Activated B cell treated with CpG ODN at 0.5 μM for 24 hours (primary cell): ENCODE measurements at regions not wholly inside any gene's neighbourhood (a gene's known extent, or its start where the extent isn't known, plus 50 kb on each side); places are given as distances from the start of the nearest gene placed in this dataset.

Experiments used
- ATAC-seq: fragments of 200-7000 bp; cut with Tn5 transposase; one replicate; pipeline ENCODE4 v1.10.0; 2021; ENCODE audit warnings: low read depth, mild to moderate bottlenecking, moderate library complexity
- CTCF ChIA-PET: fragments of 350-600 bp; sonication (Branson Sonifier 250); formaldehyde crosslinking; loops from one replicate; lab custom pipeline; 2021; ENCODE audit warnings: antibody characterized with exemption; lab: Charles Lee
- POLR2A ChIA-PET: fragments of 350-600 bp; sonication (Branson Sonifier 250); formaldehyde crosslinking; loops from one replicate; lab custom pipeline; 2021; ENCODE audit warnings: antibody characterized with exemption; lab: Charles Lee
- DNase-seq: peaks from one replicate; pipeline ENCODE4 v3.0.0; 2022
- H3K27ac Mint-ChIP-seq: one replicate; pipeline ENCODE4 v1.8.0; 2020; ENCODE audit warnings: mixed read lengths
- H3K27me3 Mint-ChIP-seq: one replicate; pipeline ENCODE4 v1.8.0; 2021; ENCODE audit warnings: mixed read lengths
- H3K36me3 Mint-ChIP-seq: one replicate; pipeline ENCODE4 v1.8.0; 2021; ENCODE audit warnings: low read depth, mixed read lengths
- H3K4me1 Mint-ChIP-seq: one replicate; pipeline ENCODE4 v1.8.0; 2021; ENCODE audit warnings: mixed read lengths
- H3K4me3 Mint-ChIP-seq: one replicate; pipeline ENCODE4 v1.8.0; 2020; ENCODE audit warnings: mild to moderate bottlenecking, mixed read lengths
- H3K9me3 Mint-ChIP-seq: one replicate; pipeline ENCODE4 v1.8.0; 2020; ENCODE audit warnings: mixed read lengths
- CTCF ChIP-seq: fragments of 200-600 bp; IDR thresholded peaks from one replicate; pipeline ENCODE4 v1.8.0; 2022; ENCODE audit warnings: antibody characterized with exemption, mild to moderate bottlenecking
- intact Hi-C: fragments of 100-400 bp; cut with micrococcal nuclease; formaldehyde crosslinking; loops from one replicate; pipeline ENCODE4 v1.15.1; 2024

GRCh38 chr21:31553461-31553860, 106.0 kb upstream of the SOD1 start:
- ChIA-PET POLR2A (no interaction called here), CTCF (no interaction called here)
- no peaks in the 10 kb centered on the region for H3K36me3 Mint-ChIP-seq
- no peak overlapping the region for H3K27ac Mint-ChIP-seq
- no peak for ATAC-seq
- no peak overlapping the region for H3K4me3 Mint-ChIP-seq
- intact Hi-C loops: loop anchor here (10.0 kb wide), 1 partner anchor 221 kb away; no protein-coding TSS in a partner anchor
- TF ChIP-seq CTCF: no peak
- no peak for DNase-seq
- H3K9me3 Mint-ChIP-seq: no peaks in the 10 kb centered on the region
- peaks cover 11% of the 10 kb centered on the region for H3K4me1 Mint-ChIP-seq
- peaks cover 31% of the 10 kb centered on the region for H3K27me3 Mint-ChIP-seq

- DNase-seq (no peak), ATAC-seq (no peak)
- no peak overlapping the region for H3K4me3 Mint-ChIP-seq
- CTCF ChIA-PET: no interaction called here
- peaks cover 9% of the 10 kb centered on the region for H3K4me1 Mint-ChIP-seq
- no peaks in the 10 kb centered on the region for H3K9me3 Mint-ChIP-seq
- H3K36me3 Mint-ChIP-seq: no peaks in the 10 kb centered on the region
- intact Hi-C loops: loop anchor here (10.0 kb wide), 1 partner anchor 222 kb away; no protein-coding TSS in a partner anchor
- POLR2A ChIA-PET: no interaction called here
- no peak for TF ChIP-seq CTCF
- H3K27ac Mint-ChIP-seq: no peak overlapping the region
- peaks cover 31% of the 10 kb centered on the region for H3K27me3 Mint-ChIP-seq
Measured at GRCh38 chr21:31552826-31553225, 106.7 kb upstream of the SOD1 start.

- H3K27me3 Mint-ChIP-seq: peaks cover 8% of the 10 kb centered on the region
- ChIA-PET CTCF (no interaction called here), POLR2A (no interaction called here)
- no peak overlapping the region for H3K4me3 Mint-ChIP-seq
- DNase-seq: no peak
- H3K27ac Mint-ChIP-seq: no peak overlapping the region
- no peaks in the 10 kb centered on the region for H3K9me3 Mint-ChIP-seq
- intact Hi-C loops: loop anchor here (10.0 kb wide), 1 partner anchor 225 kb away; no protein-coding TSS in a partner anchor
- H3K4me1 Mint-ChIP-seq: peaks cover 4% of the 10 kb centered on the region
- H3K36me3 Mint-ChIP-seq: no peaks in the 10 kb centered on the region
- no peak for ATAC-seq
- TF ChIP-seq CTCF: no peak
Measured at GRCh38 chr21:31550070-31550469, 109.4 kb upstream of the SOD1 start.

- ATAC-seq: no peak
- Mint-ChIP-seq H3K4me3 (no peak overlapping the region), H3K27me3 (peaks cover 5% of the 10 kb centered on the region), H3K4me1 (no peaks in the 10 kb centered on the region), H3K36me3 (no peaks in the 10 kb centered on the region), H3K9me3 (no peaks in the 10 kb centered on the region), H3K27ac (no peak overlapping the region)
- ChIA-PET POLR2A (interaction anchor here (0.7 kb wide), 1 partner anchor 403 kb away, joined by 3 read pairs; no protein-coding TSS in a partner anchor), CTCF (no interaction called here)
- intact Hi-C loops: no loop called here
- no peak for TF ChIP-seq CTCF
- no peak for DNase-seq
Measured at GRCh38 chr21:31548688-31549087, 110.8 kb upstream of the SOD1 start.

- POLR2A ChIA-PET: no interaction called here
- CTCF ChIA-PET: no interaction called here
- H3K36me3 Mint-ChIP-seq: no peaks in the 10 kb centered on the region
Measured at GRCh38 chr21:31546443-31547170, 112.9 kb upstream of the SOD1 start.

More at GRCh38 chr21:31546443-31547170, 112.9 kb upstream of the SOD1 start:
- ATAC-seq (no peak), DNase-seq (no peak)
- Mint-ChIP-seq H3K27me3 (peaks cover 5% of the 10 kb centered on the region), H3K27ac (no peak overlapping the region), H3K4me1 (no peaks in the 10 kb centered on the region), H3K4me3 (no peak overlapping the region), H3K9me3 (no peaks in the 10 kb centered on the region)
- no peak for TF ChIP-seq CTCF
- intact Hi-C loops: no loop called here
